NCI-H526 (cell line): ENCODE measurements at regions not wholly inside any gene's neighbourhood (a gene's known extent, or its start where the extent isn't known, plus 50 kb on each side); places are given as distances from the start of the nearest gene placed in this dataset.

Experiments used
- DNase-seq, 2 experiments: peaks; one replicate each; lab custom pipeline; 2025; lab: John Stamatoyannopoulos, UW

DNA sequence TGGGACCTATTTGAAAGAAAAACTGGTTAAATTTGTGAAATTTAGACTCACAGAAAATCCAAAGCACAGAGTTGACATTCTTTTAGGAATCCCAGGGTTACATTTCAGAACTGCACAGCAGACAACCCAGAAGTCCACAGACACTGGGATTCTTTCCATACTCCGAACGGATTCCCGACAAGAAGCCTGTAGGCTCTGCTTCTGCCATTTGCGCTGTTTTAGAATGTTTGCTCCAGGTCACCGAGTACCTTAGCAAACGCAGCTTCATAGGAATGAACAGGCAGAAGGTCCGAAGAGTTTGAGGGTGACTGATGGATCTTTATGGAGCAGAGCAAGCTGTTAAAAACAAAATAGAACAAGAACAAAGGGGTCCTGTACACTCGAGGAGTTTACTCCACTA lies 84.5 kb upstream of the NFIB start:
- DNase-seq, result no peak

DNA sequence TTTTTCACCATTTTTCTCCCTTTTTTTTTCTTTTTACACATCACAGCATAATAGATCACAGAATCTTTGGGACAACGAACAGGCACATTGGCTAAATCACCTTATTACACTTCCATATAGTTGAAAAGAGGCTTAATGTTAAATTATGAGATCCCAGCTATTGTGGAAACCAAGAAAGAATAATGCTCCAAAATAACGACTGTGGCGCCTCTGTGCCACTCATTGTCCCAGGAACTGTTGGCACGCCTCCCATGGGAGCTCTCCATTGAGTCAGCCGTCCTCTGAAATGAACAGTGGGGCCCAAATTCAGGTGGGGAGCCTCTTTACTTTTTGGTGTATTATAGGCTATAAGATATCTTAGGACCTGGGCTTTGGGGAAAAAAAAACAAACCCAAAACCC lies 82.2 kb upstream of the NFIB start:
- DNase-seq, result no peak

DNA sequence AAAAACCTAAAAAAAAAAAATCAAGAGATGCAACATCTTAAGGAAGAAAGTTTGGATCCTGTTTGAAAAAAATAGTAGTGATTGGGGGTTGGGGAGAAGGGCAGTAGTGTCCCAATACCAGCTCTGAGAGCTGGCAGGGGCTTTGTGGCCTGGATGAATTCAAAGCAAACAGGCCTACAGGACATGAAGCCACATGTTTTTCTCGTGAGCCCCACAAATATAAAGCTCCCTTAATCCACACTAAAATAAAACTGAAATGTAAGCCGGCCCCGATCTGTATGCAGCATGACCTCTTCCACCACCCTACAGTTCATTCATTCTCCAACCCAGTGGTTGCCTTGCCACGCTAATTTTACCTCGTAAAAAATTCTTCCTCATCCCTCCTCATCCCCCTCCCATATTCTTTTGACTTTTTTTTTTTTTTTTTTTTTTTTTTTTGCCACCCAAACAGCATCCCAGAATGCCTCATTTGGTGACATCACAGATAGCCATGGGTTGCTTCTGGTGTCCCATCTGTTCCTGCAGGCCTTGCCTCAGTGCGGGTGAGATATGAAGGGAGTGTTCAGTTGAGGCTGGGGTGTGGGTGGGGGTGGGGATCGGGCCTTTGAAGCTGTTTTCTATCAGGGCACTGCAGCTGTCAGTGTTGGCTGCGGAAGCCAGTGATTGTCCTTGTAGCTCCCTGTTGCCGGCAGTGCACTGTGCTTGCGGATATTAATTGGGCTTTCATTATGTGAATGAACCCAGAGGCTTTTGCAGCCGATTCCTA lies 81.6 kb upstream of the NFIB start:
- DNase-seq, result no peak

DNA sequence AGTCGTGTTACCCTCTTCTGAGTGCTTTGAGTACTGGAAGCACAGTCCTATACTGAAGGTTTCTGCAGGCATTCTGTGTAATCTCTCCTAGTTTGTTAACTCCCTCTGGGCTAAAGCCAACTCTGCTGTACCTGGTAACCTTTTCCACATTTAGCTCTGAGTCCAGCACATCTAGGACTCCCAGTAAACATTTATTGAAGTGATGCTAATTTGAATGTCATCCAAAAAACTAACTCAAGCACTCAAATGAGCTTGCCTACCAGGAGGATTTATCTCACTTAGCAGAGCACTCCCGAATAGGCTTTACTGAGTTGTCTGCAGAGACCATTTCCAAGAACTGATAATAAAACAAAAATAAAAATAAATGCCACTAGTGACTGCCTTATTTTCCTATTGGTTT lies 79.5 kb upstream of the NFIB start:
- no peak for DNase-seq

DNA sequence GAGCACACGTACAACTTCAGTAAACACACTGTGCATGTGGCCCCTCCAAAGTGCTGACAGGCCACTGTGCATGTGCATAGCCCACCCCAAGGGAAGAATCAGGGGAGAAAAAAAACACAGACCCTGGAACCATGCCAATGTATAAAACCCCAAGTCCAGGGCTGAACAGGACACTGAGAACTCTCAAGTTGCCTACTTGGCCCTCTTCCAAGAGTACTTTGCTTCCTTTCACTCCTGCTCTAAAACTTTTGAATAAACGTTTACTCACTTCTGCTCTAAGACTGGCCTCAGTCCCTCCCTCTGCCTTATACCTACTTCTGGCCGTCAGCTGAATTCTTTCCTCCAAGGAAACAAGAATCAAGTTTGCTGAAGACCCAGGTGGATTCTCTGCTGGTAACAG lies 77.7 kb upstream of the NFIB start:
- no peak for DNase-seq

DNA sequence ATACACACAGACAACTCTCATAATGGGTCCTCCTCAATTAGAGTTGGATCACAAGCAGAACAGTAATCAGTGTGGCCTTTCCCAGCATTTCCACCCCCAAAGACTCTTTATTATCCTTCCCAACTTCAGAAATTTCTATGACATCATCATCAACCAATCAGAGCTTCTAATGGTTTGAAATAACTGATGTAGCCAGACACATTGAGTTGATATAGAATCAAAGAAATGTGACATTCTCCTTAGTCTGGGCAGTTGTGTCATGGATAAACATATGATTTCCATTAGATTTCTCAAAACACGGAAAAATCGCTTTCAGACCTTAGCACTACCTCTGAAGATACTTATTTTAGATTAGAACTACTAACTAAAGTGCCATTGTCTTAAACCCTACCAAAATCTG lies 75.7 kb upstream of the NFIB start:
- no peak for DNase-seq

DNA sequence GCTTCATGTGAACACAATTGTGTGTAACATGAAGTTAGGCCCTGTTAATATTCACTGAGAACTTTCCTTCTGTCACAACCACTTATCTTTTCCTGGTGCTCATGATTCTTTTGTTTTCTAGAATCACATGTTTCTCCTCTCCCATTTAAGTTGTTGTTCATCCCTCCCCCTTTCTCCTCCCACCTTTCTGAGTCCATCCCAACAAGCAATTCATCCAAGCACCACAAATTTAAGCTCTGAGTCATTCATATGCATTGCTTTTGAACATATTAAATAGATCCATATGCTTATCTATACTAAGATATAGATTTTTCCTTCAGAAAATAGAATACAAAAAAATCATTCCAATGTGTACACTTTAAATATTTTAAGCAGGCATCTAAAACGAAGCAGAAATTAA lies 75.2 kb upstream of the NFIB start:
- DNase-seq, result no peak

DNA sequence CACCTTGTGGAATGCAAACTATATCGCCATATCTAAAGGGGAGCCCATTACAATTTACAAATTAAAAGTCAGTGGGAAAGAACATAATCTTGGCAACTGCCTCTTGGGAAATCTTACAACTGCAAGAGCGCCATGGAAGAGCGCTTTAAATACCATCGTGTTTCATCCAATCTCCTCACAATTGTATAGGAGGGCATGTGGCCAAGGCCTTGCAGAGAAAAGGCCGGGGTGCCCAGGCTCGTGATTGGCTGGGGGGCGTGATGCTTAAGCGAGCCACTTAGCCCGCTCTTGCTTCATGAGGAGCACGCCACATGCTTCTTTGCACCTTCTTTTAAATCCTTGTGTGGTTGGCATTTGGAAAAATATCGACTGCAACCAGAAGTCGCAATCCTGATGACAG lies 69.8 kb upstream of the NFIB start:
- DNase-seq, result peak in 1 of 2 experiments; percentile 26

DNA sequence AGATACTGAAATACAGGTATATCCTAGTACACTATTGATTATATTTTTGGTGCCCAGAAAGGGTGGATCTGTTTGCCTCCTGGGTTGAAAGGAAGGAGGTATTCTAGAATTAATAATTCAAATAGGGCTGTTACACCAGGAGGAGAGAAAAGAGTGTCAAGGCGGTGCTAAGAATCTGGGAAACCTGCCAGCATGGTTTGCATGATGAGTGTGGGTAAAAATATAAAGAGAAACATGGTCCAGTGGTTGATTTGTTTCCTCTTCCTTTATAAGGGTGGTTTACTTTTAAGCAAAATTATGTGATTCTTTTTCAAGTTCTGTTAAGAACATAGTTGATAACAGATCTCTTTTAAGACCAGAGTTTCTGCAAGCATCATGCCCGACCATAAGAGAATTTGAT lies 69.4 kb upstream of the NFIB start:
- DNase-seq, result peak; percentile 51 to 52

DNA sequence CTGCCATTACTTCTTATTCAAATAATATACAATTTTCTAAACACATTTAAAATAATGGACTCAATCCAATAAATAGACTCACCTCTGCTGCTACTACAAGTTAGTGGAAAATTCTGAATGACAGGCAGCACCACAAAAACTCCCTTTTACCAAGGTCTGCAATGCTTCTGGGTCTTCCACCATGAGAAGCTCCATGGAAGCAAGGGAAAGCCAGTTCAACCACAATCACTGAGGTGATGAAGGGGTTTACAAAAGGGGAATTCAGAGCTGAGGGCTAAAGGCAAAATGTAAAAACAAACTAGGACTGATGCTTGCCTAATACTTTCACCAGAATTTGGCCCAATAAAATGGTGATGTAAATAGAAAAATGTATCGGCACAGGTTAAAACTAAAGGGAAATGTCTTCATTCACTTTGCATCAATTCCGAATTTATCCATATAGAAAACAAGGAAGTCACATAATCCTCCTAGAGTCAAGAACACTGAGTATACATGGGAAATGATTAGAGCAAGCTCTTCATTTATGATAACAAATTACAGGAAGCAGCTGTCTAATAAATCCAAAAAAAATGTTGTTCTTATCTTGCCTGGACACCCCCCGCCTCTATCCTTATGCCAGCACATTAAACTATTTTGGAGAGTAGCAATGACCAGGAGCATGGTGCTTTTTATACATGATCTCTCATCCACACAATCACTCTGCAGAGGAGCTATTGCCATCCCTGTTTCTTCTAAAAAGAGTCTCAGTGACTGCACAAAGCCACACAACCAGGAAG lies 66.3 kb upstream of the NFIB start:
- no peak for DNase-seq

DNA sequence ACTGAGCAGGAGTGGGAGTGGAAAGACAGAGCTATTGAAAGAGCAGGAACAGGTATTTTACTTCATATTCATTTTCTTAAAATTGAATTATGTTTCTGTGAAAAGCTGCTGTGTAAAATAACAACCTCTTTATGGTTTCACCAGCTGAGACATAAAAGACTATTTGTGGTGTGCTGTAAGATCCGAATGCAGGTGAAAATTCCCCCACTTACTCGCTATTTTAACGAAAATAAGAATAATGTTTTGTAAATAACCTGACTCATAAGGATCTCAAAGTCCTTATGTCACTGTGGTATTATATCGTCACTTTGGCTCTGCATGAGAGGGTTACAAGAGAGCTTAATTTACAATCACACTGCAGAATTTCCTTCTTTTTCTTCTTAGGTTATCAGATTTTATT lies 65.3 kb upstream of the NFIB start:
- DNase-seq, result no peak

DNA sequence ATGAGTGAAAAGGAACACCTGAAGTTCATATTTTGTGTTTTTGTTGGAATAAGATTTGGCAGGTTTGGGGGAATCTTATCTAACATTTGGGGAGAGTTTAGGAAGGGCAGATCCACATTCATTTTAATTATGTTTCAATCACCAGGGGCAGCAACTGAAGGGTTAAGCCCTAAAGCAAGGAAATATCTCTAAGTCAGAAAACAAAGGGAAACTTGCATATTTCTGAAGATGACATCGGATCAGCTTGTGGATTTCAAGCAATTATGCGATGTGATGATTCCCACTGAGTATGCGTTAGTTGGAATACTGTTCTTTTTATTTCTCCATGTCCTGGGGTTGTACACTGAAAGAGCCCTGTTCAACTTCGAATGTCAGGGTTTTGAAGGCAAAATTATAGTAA lies 59.8 kb upstream of the NFIB start:
- DNase-seq, result no peak

DNA sequence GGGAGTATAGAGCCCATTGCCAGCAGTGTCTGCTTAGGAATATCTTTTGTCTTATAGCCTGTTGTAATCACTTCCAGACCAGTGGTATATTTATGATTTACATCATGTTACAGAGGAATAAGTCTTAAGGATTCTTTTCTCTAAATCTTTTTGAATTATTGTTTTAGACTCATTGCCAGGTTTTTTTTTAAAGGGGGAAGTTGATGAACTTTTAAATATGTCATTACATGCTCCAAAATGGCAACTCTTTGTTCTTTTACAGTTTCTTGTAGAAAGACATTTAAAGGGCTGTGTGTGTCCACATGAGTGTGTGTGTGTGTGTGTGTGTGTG lies 59.4 kb upstream of the NFIB start:
- no peak for DNase-seq

DNA sequence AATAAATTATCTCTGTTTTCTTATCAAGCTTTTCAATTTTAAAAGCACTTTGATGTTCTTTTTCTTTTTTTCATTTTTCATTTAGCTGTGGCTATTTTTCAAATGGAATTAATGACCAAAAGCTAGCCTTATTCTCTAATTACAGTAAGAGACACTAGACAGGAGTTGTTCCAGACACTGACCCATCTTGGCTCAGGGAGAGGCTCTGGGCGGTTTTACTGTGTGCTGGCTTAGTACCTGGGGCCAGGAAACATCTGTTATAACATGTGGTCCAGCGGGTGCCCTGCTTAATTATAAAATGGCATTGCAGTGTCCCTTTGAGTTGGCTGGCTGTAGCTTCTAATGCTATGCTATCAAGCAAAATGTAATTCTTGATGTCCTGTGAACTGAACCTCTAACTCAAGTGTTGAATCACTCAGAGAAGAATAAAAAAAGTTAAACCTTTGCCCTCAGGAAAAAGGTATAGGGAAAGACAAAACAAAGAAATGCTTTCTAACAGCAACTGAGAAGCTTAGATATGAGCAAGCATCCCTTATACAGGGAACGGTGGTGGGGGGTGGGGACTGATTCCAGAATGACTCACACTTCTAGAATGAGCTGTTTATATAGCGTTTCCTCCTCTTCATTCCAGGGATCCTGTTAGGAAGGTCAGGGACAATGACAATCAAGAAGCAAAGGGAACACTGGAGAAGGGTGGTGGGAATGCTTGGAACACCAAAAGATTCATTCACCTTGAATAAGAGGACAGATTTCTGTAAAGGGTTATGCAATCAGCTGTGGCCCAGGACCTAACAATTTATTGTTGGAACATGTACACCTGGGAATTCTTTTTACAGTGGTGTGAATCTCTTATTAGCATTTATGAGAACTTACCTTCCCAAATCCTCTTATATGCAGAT lies 58.7 kb upstream of the NFIB start:
- DNase-seq, result no peak

DNA sequence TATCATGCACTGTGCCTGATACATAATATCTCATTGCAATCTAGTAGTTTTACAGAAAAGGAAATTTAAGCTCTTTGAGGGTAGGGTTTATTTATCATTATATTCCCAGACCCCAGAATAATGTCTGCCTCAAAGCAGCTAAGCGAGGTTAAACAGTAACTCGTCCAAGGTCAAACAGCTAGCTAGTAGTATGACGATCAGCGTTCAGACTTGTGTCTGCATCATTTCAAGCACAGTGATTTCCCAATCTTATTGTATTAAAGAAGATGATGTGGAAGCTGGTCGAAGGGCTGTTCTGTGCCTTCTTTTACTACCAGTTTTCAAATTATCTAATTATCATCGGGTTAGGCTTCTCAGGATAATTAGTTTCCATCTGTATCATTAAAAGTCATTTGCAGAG lies 55.1 kb upstream of the NFIB start:
- DNase-seq, result no peak

DNA sequence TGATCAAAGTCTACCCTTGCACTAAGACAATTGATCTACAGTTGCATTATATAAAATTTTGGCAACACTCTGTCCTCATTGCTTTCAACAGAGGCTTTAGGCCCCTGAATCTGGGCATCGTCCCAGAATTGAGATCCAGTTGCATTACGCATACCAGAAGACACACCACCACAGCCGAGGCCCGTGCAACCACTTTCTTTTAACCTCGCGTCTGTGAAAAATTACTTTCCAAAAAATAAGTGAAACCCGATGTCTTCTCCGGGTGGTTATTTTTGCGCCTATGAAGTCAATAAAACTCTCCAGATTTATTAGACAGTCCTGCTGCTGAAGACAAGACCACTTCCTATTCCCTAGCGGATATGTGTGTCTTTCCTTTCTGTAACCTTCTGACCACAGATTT lies 52.1 kb upstream of the NFIB start:
- DNase-seq, result no peak

DNA sequence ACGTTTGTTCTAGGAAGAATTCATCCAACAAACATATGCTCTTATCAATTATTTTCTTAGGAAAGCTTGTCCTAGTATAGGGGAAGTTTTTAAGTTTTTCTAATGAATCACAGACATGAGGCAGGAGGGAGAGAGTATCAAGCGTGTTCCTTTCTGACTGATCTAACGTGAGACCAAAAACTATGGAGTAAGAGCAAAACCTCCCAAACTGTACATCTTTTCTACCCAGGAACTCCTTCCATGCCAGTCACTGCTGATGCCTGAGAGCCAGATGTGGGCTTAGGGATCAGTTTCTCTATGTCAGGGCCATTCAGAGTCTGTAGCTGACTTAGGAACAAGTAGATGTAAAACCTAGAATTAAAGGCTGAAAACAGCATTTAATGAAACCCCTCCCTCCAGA lies 51.7 kb upstream of the NFIB start:
- no peak for DNase-seq
